Erythroblast (primary cell): ENCODE measurements at regions not wholly inside any gene's neighbourhood (a gene's known extent, or its start where the extent isn't known, plus 50 kb on each side); places are given as distances from the start of the nearest gene placed in this dataset.

Experiments
- GATA1 ChIP-seq: IDR thresholded peaks from 2 replicates; pipeline ENCODE4 v1.6.1; 2011; ENCODE audit warnings: low read depth, mild to moderate bottlenecking, control low read depth, low read length, moderate library complexity
- POLR2A ChIP-seq: IDR thresholded peaks from 2 replicates; pipeline ENCODE4 v1.6.1; 2011; ENCODE audit warnings: mild to moderate bottlenecking, low read length

DNA sequence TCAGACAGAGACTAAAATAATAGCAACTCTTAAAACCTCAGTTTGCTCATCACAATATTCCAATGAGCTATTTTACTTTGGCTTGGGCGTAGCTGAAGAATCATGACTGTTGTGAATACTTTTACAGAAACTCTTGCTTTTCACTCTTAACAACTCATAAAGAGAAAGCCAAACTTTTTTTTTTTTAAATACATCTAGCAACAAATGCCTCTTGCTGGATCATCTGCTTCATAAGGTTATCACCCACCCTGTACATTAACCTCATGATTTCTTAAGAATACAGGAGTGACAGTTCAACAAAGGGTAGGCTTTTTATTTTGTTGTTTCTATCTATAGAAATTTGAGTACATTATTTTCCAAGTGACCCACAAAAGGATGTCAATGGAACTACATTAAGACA is 307.4 kb upstream of the DDHD1 start:
- no peak for TF ChIP-seq POLR2A
- no peak for TF ChIP-seq GATA1
